H9 (cell line): ENCODE measurements at regions not wholly inside any gene's neighbourhood (a gene's known extent, or its start where the extent isn't known, plus 50 kb on each side); places are given as distances from the start of the nearest gene placed in this dataset.

ENCODE experiments used
- DNase-seq: peaks from one replicate; pipeline ENCODE4 v3.0.0-alpha.2; 2017
- H2AFZ ChIP-seq: one replicate; pipeline ENCODE4 v1.6.1; 2013; ENCODE audit warnings: mild to moderate bottlenecking, low read length, control low read depth, moderate library complexity
- H2AK5ac ChIP-seq: 2 replicates; pipeline ENCODE4 v1.6.1; 2013; ENCODE audit warnings: low read length, control low read depth, mixed read lengths; ENCODE audit not compliant: insufficient read length
- H2BK120ac ChIP-seq: one replicate; pipeline ENCODE4 v1.6.1; 2013; ENCODE audit warnings: low read depth, mild to moderate bottlenecking, low read length, control low read depth, inconsistent platforms; ENCODE audit not compliant: poor library complexity, severe bottlenecking
- H2BK12ac ChIP-seq: 2 replicates; pipeline ENCODE4 v1.6.1; 2013; ENCODE audit warnings: low read length, control low read depth, mixed read lengths, low read depth; ENCODE audit not compliant: insufficient read length
- H2BK15ac ChIP-seq: 2 replicates; pipeline ENCODE4 v1.6.1; 2013; ENCODE audit warnings: low read depth, low read length, control low read depth
- H2BK20ac ChIP-seq: one replicate; pipeline ENCODE4 v1.6.1; 2013; ENCODE audit warnings: low read depth, mild to moderate bottlenecking, low read length, control low read depth, inconsistent platforms; ENCODE audit not compliant: poor library complexity, severe bottlenecking
- H2BK5ac ChIP-seq: 2 replicates; pipeline ENCODE4 v1.6.1; 2013; ENCODE audit warnings: low read length, control low read depth, mixed read lengths; ENCODE audit not compliant: insufficient read length
- H3K14ac ChIP-seq: 2 replicates; pipeline ENCODE4 v1.6.1; 2013; ENCODE audit warnings: low read length, control low read depth; ENCODE audit not compliant: insufficient read depth
- H3K18ac ChIP-seq: 2 replicates; pipeline ENCODE4 v1.6.1; 2013; ENCODE audit warnings: low read depth, mild to moderate bottlenecking, mixed read lengths, low read length, control low read depth; ENCODE audit not compliant: insufficient read length
- H3K23ac ChIP-seq: 2 replicates; pipeline ENCODE4 v1.6.1; 2013; ENCODE audit warnings: low read length, control low read depth, mixed read lengths, low read depth; ENCODE audit not compliant: insufficient read length
- H3K23me2 ChIP-seq: 2 replicates; pipeline ENCODE4 v1.6.1; 2013; ENCODE audit warnings: low read depth, mild to moderate bottlenecking, mixed read lengths, low read length, control low read depth; ENCODE audit not compliant: insufficient read length, poor library complexity, severe bottlenecking
- H3K27ac ChIP-seq: 2 replicates; pipeline ENCODE4 v1.5.1; 2013; ENCODE audit warnings: low read length, control low read depth, mixed read lengths, low read depth; ENCODE audit not compliant: insufficient read length
- H3K27me3 ChIP-seq: 2 replicates; pipeline ENCODE4 v1.6.1; 2013; ENCODE audit warnings: low read length, control low read depth, inconsistent platforms; ENCODE audit not compliant: insufficient read depth
- H3K4ac ChIP-seq: 2 replicates; pipeline ENCODE4 v1.6.1; 2013; ENCODE audit warnings: low read depth, mild to moderate bottlenecking, control low read depth, inconsistent platforms, low read length, moderate library complexity
- H3K4me1 ChIP-seq: 2 replicates; pipeline ENCODE4 v1.6.1; 2013; ENCODE audit warnings: low read length, control low read depth, inconsistent platforms; ENCODE audit not compliant: insufficient read depth
- H3K4me2 ChIP-seq: 2 replicates; pipeline ENCODE4 v1.6.1; 2013; ENCODE audit warnings: low read length, control low read depth, mixed read lengths; ENCODE audit not compliant: insufficient read length, insufficient read depth
- H3K56ac ChIP-seq: 2 replicates; pipeline ENCODE4 v1.6.1; 2013; ENCODE audit warnings: low read depth, mild to moderate bottlenecking, mixed read lengths, low read length, control low read depth; ENCODE audit not compliant: insufficient read length
- H3K79me1 ChIP-seq: 2 replicates; pipeline ENCODE4 v1.6.1; 2013; ENCODE audit warnings: low read depth, mild to moderate bottlenecking, moderate library complexity, low read length, control low read depth, inconsistent platforms; ENCODE audit not compliant: insufficient read depth, poor library complexity, severe bottlenecking
- H3K79me2 ChIP-seq: 2 replicates; pipeline ENCODE4 v1.6.1; 2013; ENCODE audit warnings: low read length, control low read depth, inconsistent platforms; ENCODE audit not compliant: insufficient read depth
- H3K9ac ChIP-seq: 2 replicates; pipeline ENCODE4 v1.6.1; 2013; ENCODE audit warnings: low read length, control low read depth, mixed read lengths; ENCODE audit not compliant: insufficient read length; ENCODE audit errors: extremely low read depth
- H3K9me3 ChIP-seq: one replicate; pipeline ENCODE4 v1.6.1; 2013; ENCODE audit warnings: low read depth, low read length, inconsistent platforms; ENCODE audit not compliant: control insufficient read depth
- H3T11ph ChIP-seq: one replicate; pipeline ENCODE4 v1.6.1; 2013; ENCODE audit warnings: mild to moderate bottlenecking, low read length, control low read depth, inconsistent platforms
- H4K20me1 ChIP-seq: one replicate; pipeline ENCODE4 v1.6.1; 2013; ENCODE audit not compliant: control insufficient read depth, insufficient read length, insufficient read depth
- H4K5ac ChIP-seq: 2 replicates; pipeline ENCODE4 v1.6.1; 2013; ENCODE audit warnings: low read depth, mild to moderate bottlenecking, mixed read lengths, low read length, control low read depth; ENCODE audit not compliant: insufficient read length
- H4K8ac ChIP-seq: replicated peaks from 2 replicates; pipeline ENCODE4 v1.6.1; 2013; ENCODE audit warnings: low read length, control low read depth, mixed read lengths, low read depth; ENCODE audit not compliant: insufficient read length
- H4K91ac ChIP-seq: 2 replicates; pipeline ENCODE4 v1.6.1; 2013; ENCODE audit warnings: low read depth, mild to moderate bottlenecking, moderate library complexity, mixed read lengths, low read length, control low read depth; ENCODE audit not compliant: insufficient read length
- H3K27ac Mint-ChIP-seq, 3 experiments: 2 replicates in 2 of 3; 3 replicates in 1 of 3; pipeline ENCODE4 v1.8.0; 2020 to 2021; ENCODE audit warnings: mixed read lengths in 3 of 3, mild to moderate bottlenecking in 1 of 3, moderate library complexity in 1 of 3
- H3K27me3 Mint-ChIP-seq: 2 replicates; pipeline ENCODE4 v1.8.0; 2021; ENCODE audit warnings: low read depth, mild to moderate bottlenecking, moderate library complexity, mixed read lengths
- H3K36me3 Mint-ChIP-seq, 3 experiments: 2 replicates in 2 of 3; 3 replicates in 1 of 3; pipeline ENCODE4 v1.8.0; 2020 to 2021; ENCODE audit warnings: low read depth in 3 of 3, mixed read lengths in 3 of 3; ENCODE audit not compliant: insufficient read depth in 1 of 3
- H3K4me1 Mint-ChIP-seq, 2 experiments: 2 replicates each; pipeline ENCODE4 v1.8.0; 2020; ENCODE audit warnings: mixed read lengths in 2 of 2
- H3K4me3 Mint-ChIP-seq, 2 experiments: 2 replicates in 1 of 2; 3 replicates in 1 of 2; pipeline ENCODE4 v1.8.0; 2020 to 2021; ENCODE audit warnings: mild to moderate bottlenecking in 2 of 2, mixed read lengths in 2 of 2, moderate library complexity in 1 of 2
- H3K9me3 Mint-ChIP-seq, 2 experiments: 2 replicates in 1 of 2; 3 replicates in 1 of 2; pipeline ENCODE4 v1.8.0; 2020; ENCODE audit warnings: mild to moderate bottlenecking in 2 of 2, mixed read lengths in 2 of 2, moderate library complexity in 1 of 2
- TF ChIP-seq, protein P1 (sequence below): fragments of 200-600 bp; sonication (generic); conservative IDR thresholded peaks from 3 replicates; pipeline ENCODE4 v1.8.0; 2021; ENCODE audit warnings: antibody characterized with exemption, mild to moderate bottlenecking

- no peak overlapping the region for H2BK20ac ChIP-seq
- H2BK12ac ChIP-seq = no peak overlapping the region
- Mint-ChIP-seq H3K4me3 (no peak overlapping the region), H3K27ac (no peak overlapping the region), H3K9me3 (no peaks in the 10 kb centered on the region; a peak in 1 of 5 replicates), H3K27me3 (no peaks in the 10 kb centered on the region), H3K4me1 (peaks cover 0 to 7% of the 10 kb centered on the region in 2 experiments; a peak in 2 of 4 replicates), H3K36me3 (no peaks in the 10 kb centered on the region)
- no peak overlapping the region for H3K18ac ChIP-seq
- no peaks in the 10 kb centered on the region for H3K27me3 ChIP-seq
- H3K23me2 ChIP-seq = no peaks in the 10 kb centered on the region
- H4K91ac ChIP-seq = no peak overlapping the region
- H3K9me3 ChIP-seq = no peaks in the 10 kb centered on the region
- no peak overlapping the region for H4K8ac ChIP-seq
- H2AFZ ChIP-seq = no peak overlapping the region
- no peak overlapping the region for H2BK5ac ChIP-seq
- no peak overlapping the region for H3K27ac ChIP-seq
- TF ChIP-seq, protein P1, sequence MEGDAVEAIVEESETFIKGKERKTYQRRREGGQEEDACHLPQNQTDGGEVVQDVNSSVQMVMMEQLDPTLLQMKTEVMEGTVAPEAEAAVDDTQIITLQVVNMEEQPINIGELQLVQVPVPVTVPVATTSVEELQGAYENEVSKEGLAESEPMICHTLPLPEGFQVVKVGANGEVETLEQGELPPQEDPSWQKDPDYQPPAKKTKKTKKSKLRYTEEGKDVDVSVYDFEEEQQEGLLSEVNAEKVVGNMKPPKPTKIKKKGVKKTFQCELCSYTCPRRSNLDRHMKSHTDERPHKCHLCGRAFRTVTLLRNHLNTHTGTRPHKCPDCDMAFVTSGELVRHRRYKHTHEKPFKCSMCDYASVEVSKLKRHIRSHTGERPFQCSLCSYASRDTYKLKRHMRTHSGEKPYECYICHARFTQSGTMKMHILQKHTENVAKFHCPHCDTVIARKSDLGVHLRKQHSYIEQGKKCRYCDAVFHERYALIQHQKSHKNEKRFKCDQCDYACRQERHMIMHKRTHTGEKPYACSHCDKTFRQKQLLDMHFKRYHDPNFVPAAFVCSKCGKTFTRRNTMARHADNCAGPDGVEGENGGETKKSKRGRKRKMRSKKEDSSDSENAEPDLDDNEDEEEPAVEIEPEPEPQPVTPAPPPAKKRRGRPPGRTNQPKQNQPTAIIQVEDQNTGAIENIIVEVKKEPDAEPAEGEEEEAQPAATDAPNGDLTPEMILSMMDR = no peak
- H3K14ac ChIP-seq = no peak overlapping the region
- H3K4me1 ChIP-seq = no peaks in the 10 kb centered on the region
- no peaks in the 10 kb centered on the region for H3K79me1 ChIP-seq
- no peak overlapping the region for H4K5ac ChIP-seq
- H3K4me2 ChIP-seq = no peak overlapping the region
- no peak overlapping the region for H3T11ph ChIP-seq
- H3K9ac ChIP-seq = no peak overlapping the region
- H4K20me1 ChIP-seq = no peaks in the 10 kb centered on the region
- no peak overlapping the region for H2AK5ac ChIP-seq
- H3K79me2 ChIP-seq = no peaks in the 10 kb centered on the region
- no peak overlapping the region for H3K23ac ChIP-seq
- H3K4ac ChIP-seq = no peak overlapping the region
- H2BK15ac ChIP-seq = no peak overlapping the region
- DNase-seq = no peak
- no peak overlapping the region for H2BK120ac ChIP-seq
- no peak overlapping the region for H3K56ac ChIP-seq
Measured at GRCh38 chr10:57921140-57921539, 346.6 kb downstream of the IPMK start.
